Psoas muscle (tissue), 7 donors: ENCODE measurements at regions not wholly inside any gene's neighbourhood (a gene's known extent, or its start where the extent isn't known, plus 50 kb on each side); places are given as distances from the start of the nearest gene placed in this dataset.

Source experiments
- ATAC-seq, 4 donors: fragments of 200-7000 bp; cut with Tn5 transposase; one replicate each; pipeline ENCODE4 v1.9.1; 2020; ENCODE audit warnings: moderate library complexity in 3 of 4, mild to moderate bottlenecking in 2 of 4
- DNase-seq, 2 donors: peaks; one replicate each; pipeline ENCODE4 v3.0.0-alpha.2; 2020
- H3K27ac ChIP-seq: fragments of 200-600 bp; one replicate; pipeline ENCODE4 v1.8.0; 2022
- H3K27me3 ChIP-seq, 3 donors: fragments of 200-600 bp in 1 of 3; one replicate each; pipeline versions ENCODE4 v1.6.1 to v1.8.0; 2013 to 2022; ENCODE audit warnings: low read length in 2 of 3, mild to moderate bottlenecking in 2 of 3, moderate library complexity in 1 of 3; ENCODE audit not compliant: insufficient read depth in 3 of 3
- H3K36me3 ChIP-seq, 2 donors: fragments of 200-600 bp in 1 of 2; one replicate each; pipeline versions ENCODE4 v1.6.1 to v1.8.0; 2013 to 2022; ENCODE audit warnings: low read depth in 1 of 2, mild to moderate bottlenecking in 1 of 2, moderate library complexity in 1 of 2; ENCODE audit not compliant: insufficient read depth in 1 of 2
- H3K4me1 ChIP-seq: fragments of 200-600 bp; one replicate; pipeline ENCODE4 v1.8.0; 2022
- H3K4me3 ChIP-seq: fragments of 200-600 bp; one replicate; pipeline ENCODE4 v1.8.0; 2022; ENCODE audit warnings: mild to moderate bottlenecking
- H3K9me3 ChIP-seq: fragments of 200-600 bp; one replicate; pipeline ENCODE4 v1.8.0; 2022
- WGBS, 3 donors: extraction: QIAGEN DNeasy Blood & Tissue Kit; methylation state at CpG; one replicate each; pipeline versions ENCODE4 v1.1.6 to v1.1.7; 2013; 5-methylcytosine and 5-hydroxymethylcytosine counted together
- intact Hi-C, 2 donors: fragments of 100-400 bp; cut with DNase I; formaldehyde crosslinking; loops; one replicate each; pipeline versions ENCODE4 v1.11.0 to v1.14.2; 2022
- TF ChIP-seq, protein P1 (sequence below): fragments of 200-600 bp; IDR thresholded peaks from one replicate; pipeline ENCODE4 v1.8.0; 2022; ENCODE audit warnings: antibody characterized with exemption
- donor health status: healthy with polysubstance abuse.
- donor health status: DM: no; HTN: no; CAD: no; lungs with moderate emphysema.
- donor health status: Bipolar disorder and iron deficiency.
- donor health status: healthy.
- donor health status: DM: yes; HTN: yes; CAD: no.
- donor health status: DM: no; HTN: no; CAD: no.
- donor health status: DM: yes; HTN: yes; CAD: no.

DNA sequence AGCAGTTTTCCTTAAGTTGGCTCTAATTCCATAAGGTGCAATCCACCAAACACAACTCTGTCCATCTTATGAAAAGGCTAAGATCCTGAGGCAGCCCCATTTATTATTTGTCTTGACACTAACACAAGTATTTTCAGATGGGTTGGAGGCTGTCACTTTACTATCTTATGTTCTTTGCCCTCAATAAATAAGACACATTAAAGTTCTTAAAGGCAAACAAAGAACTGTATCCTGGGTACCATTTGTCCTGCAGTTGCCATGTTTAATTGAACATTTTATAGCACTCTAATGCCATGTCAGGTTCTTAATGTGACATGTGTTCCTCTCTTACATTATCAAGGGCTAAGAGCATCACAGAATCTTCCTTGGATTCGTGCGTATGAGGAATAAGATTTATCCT is 189.5 kb upstream of the SNX2 start:
- H3K9me3 ChIP-seq = no peaks in the 10 kb centered on the region
- H3K36me3 ChIP-seq = no peaks in the 10 kb centered on the region
- DNase-seq = no peak
- no peak overlapping the region for H3K4me3 ChIP-seq
- intact Hi-C loops = no loop called here
- no peak for ATAC-seq
- WGBS, 3 donors = 82 to 89% (median 84%) methylated on average over 2 of the region's 2 CpGs
- no peaks in the 10 kb centered on the region for H3K4me1 ChIP-seq
- TF ChIP-seq, protein P1, sequence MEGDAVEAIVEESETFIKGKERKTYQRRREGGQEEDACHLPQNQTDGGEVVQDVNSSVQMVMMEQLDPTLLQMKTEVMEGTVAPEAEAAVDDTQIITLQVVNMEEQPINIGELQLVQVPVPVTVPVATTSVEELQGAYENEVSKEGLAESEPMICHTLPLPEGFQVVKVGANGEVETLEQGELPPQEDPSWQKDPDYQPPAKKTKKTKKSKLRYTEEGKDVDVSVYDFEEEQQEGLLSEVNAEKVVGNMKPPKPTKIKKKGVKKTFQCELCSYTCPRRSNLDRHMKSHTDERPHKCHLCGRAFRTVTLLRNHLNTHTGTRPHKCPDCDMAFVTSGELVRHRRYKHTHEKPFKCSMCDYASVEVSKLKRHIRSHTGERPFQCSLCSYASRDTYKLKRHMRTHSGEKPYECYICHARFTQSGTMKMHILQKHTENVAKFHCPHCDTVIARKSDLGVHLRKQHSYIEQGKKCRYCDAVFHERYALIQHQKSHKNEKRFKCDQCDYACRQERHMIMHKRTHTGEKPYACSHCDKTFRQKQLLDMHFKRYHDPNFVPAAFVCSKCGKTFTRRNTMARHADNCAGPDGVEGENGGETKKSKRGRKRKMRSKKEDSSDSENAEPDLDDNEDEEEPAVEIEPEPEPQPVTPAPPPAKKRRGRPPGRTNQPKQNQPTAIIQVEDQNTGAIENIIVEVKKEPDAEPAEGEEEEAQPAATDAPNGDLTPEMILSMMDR = no peak
- no peaks in the 10 kb centered on the region for H3K27me3 ChIP-seq
- no peak overlapping the region for H3K27ac ChIP-seq

DNA sequence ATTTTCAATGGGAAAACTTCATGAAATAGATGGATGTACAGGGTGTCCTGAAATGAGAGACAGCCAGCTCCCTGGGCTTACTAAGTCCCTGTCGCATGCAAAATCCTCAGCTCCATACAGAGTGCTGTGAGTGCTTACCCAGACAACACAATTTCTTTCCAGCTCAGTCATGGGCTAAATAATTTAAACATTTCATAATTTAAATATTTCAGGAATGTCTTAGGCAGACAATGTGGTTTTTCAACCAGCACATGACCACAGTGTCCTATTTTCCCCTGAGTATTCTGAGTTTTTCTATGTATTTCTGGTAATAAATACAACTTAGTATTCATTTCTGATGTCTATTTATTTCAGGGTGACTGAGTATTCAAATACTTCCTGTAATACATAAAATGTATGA is 188.5 kb upstream of the SNX2 start:
- no peaks in the 10 kb centered on the region for H3K9me3 ChIP-seq
- ATAC-seq (no peak), DNase-seq (no peak)
- H3K36me3 ChIP-seq = no peaks in the 10 kb centered on the region
- TF ChIP-seq, protein P1 = no peak
- no peak overlapping the region for H3K27ac ChIP-seq
- no peaks in the 10 kb centered on the region for H3K27me3 ChIP-seq
- WGBS, 3 donors = 44 to 46% (median 44%) methylated on average over 1 of the region's 1 CpG
- H3K4me1 ChIP-seq = no peaks in the 10 kb centered on the region
- H3K4me3 ChIP-seq = no peak overlapping the region
- intact Hi-C loops = no loop called here

DNA sequence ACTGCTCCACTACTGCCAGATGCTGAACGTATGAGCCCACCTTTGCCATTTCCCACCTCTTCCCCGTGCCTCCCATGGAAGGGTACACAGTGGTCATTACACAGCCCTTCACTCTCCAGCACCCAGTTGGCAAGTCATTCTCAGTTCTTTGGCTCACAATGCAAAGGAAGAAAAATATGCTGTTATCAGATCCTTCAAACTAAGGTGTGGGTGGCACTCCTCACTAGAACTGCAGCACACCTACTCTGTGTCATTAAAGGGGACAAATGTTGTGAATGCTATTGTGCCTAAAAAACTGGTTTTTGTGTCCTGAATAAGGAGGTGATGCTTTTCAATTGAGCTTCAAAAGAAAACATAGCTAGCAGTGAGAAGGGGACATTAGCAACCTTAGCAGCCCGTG is 183.1 kb upstream of the SNX2 start:
- TF ChIP-seq, protein P1 = no peak
- WGBS, 3 donors = 83 to 89% (median 87%) methylated on average over 3 of the region's 3 CpGs
- Histone ChIP-seq H3K27ac (no peak overlapping the region), H3K4me1 (no peaks in the 10 kb centered on the region), H3K9me3 (no peaks in the 10 kb centered on the region), H3K36me3 (no peaks in the 10 kb centered on the region), H3K4me3 (no peak overlapping the region), H3K27me3 (no peaks in the 10 kb centered on the region)
- ATAC-seq (no peak), DNase-seq (no peak)
- intact Hi-C loops = no loop called here

DNA sequence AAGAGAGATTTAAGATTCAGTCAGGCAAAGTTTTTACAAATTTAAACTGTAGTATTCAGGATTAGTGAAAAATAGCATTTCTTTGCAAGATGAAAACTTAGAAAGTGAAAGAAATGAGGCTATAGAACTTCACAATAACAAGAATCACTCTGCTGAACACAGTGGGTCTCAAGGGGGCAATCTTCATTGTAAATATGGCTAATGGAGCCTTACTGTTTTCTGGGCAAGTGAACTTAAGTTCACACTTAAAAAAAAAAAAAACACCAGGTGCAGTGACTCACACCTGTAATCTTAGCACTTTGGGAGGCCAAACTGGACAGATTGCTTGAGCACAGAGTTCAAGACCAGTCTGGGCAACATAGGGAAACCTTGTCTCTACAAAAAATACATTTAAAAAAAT is 175.9 kb upstream of the SNX2 start:
- no peaks in the 10 kb centered on the region for H3K9me3 ChIP-seq
- DNase-seq (no peak), ATAC-seq (no peak)
- no peaks in the 10 kb centered on the region for H3K4me1 ChIP-seq
- no peak overlapping the region for H3K27ac ChIP-seq
- intact Hi-C loops = no loop called here
- no peak overlapping the region for H3K4me3 ChIP-seq
- no peaks in the 10 kb centered on the region for H3K27me3 ChIP-seq
- TF ChIP-seq, protein P1 = no peak
- H3K36me3 ChIP-seq = no peaks in the 10 kb centered on the region

DNA sequence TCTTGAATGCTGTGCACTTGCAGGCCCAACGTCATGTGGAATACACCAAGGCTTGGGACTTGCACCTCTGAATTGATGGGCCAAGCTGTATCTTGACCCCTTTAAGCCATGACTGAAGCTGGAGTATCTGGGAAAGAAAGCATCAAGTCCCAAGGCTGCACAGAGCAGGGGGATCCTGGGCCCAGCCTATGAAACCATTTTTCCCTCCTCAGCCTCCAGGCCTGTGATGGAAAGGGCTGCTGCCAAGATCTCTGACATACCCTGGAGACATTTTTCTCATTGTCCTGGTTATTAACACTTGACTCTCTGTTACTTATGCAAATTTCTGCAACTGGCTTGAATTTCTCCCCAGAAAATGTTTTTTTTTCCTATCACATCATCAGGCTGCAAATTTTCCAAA is 174.0 kb upstream of the SNX2 start:
- ATAC-seq (no peak), DNase-seq (no peak)
- Histone ChIP-seq H3K27me3 (no peaks in the 10 kb centered on the region), H3K4me1 (no peaks in the 10 kb centered on the region), H3K4me3 (no peak overlapping the region), H3K36me3 (no peaks in the 10 kb centered on the region), H3K9me3 (no peaks in the 10 kb centered on the region), H3K27ac (no peak overlapping the region)
- intact Hi-C loops = no loop called here
- 70 to 94% (median 88%) methylated on average over 1 of the region's 1 CpG for WGBS, 3 donors
- TF ChIP-seq, protein P1 = no peak
